Esophagus squamous epithelium (tissue), 4 donors: ENCODE measurements at regions not wholly inside any gene's neighbourhood (a gene's known extent, or its start where the extent isn't known, plus 50 kb on each side); places are given as distances from the start of the nearest gene placed in this dataset.

Experiments used
- CTCF ChIP-seq, 6 experiments: fragments of 450-650 bp in 4 of 6; fragments of 200-600 bp in 2 of 6; sonication (generic) in 2 of 6; IDR thresholded peaks; one replicate each; pipeline ENCODE4 v1.5.1; 2016 to 2019; ENCODE audit warnings: antibody characterized with exemption in 6 of 6, mild to moderate bottlenecking in 4 of 6, moderate library complexity in 4 of 6
- POLR2A ChIP-seq, 4 donors: fragments of 450-650 bp; IDR thresholded peaks; one replicate each; pipeline ENCODE4 v1.6.1; 2017; ENCODE audit warnings: antibody characterized with exemption in 4 of 4, mild to moderate bottlenecking in 4 of 4, moderate library complexity in 3 of 4

- TF ChIP-seq POLR2A (IDR thresholded peaks at IDR 0.05) (no peak), CTCF (IDR thresholded peaks at IDR 0.05) (no peak)
Observed at GRCh38 chr11:34825670-34826383, 90.4 kb downstream of the APIP start.
